H1 (cell line): ENCODE measurements at regions not wholly inside any gene's neighbourhood (a gene's known extent, or its start where the extent isn't known, plus 50 kb on each side); places are given as distances from the start of the nearest gene placed in this dataset.

Source experiments
- ASH2L ChIP-seq: fragments of 200-600, 300-600 bp; sonication (generic); IDR thresholded peaks from one replicate; pipeline ENCODE4 v1.7.1; 2017; ENCODE audit warnings: low read length
- CBX5 ChIP-seq: fragments of 300-800, 300-1000 bp; sonication (generic); IDR thresholded peaks from 2 replicates; pipeline ENCODE4 v1.7.1; 2016; ENCODE audit warnings: antibody characterized with exemption, low read length, low read depth
- CHD7 ChIP-seq: fragments of 300-600 bp; sonication (generic); IDR thresholded peaks from 2 replicates; pipeline ENCODE4 v1.7.1; 2012; ENCODE audit warnings: low read length, moderate library complexity, mild to moderate bottlenecking, inconsistent platforms; ENCODE audit not compliant: insufficient replicate concordance
- EP300 ChIP-seq, 2 experiments: IDR thresholded peaks; 1 replicate in 1 of 2; 2 replicates in 1 of 2; pipeline ENCODE4 v1.6.1; 2011 to 2012; ENCODE audit warnings: low read depth in 2 of 2, low read length in 2 of 2, mild to moderate bottlenecking in 2 of 2, borderline replicate concordance in 1 of 2, inconsistent platforms in 1 of 2, moderate library complexity in 1 of 2
- HDAC2 ChIP-seq, 2 experiments: fragments of 300-600 bp in 1 of 2; sonication (generic) in 1 of 2; IDR thresholded peaks; 2 replicates each; pipeline ENCODE4 v1.6.1; 2011 to 2012; ENCODE audit warnings: low read depth in 2 of 2, low read length in 2 of 2, mild to moderate bottlenecking in 2 of 2, moderate library complexity in 2 of 2, borderline replicate concordance in 1 of 2, inconsistent platforms in 1 of 2
- JUND ChIP-seq: IDR thresholded peaks from 2 replicates; pipeline ENCODE4 v1.6.1; 2011; ENCODE audit warnings: mild to moderate bottlenecking, improper control_type of control experiment, low read length
- POU5F1 ChIP-seq: IDR thresholded peaks from 2 replicates; pipeline ENCODE4 v1.6.1; 2011; ENCODE audit warnings: low read depth, mild to moderate bottlenecking, low read length, moderate library complexity
- RAD21 ChIP-seq, 2 experiments: IDR thresholded peaks in 1 of 2; conservative IDR thresholded peaks in 1 of 2; 2 replicates each; pipeline ENCODE4 v1.6.1; 2011; ENCODE audit warnings: low read depth in 2 of 2, low read length in 2 of 2, improper control_type of control experiment in 1 of 2, inconsistent platforms in 1 of 2, mild to moderate bottlenecking in 1 of 2, moderate library complexity in 1 of 2
- SIX5 ChIP-seq: IDR thresholded peaks from 2 replicates; pipeline ENCODE4 v1.6.1; 2011; ENCODE audit warnings: mild to moderate bottlenecking, low read depth, low read length
- SP4 ChIP-seq: IDR thresholded peaks from 2 replicates; pipeline ENCODE4 v1.6.1; 2012; ENCODE audit warnings: low read length, inconsistent platforms

GRCh38 chr14:76961631-76962302 is 66.7 kb downstream of the IRF2BPL start (continued):
- TF ChIP-seq CHD7, result no peak
- TF ChIP-seq HDAC2 (IDR thresholded peaks at IDR 0.05; ENCODE audit: borderline replicate concordance in 1 of 2, low read depth in 2 of 2, low read length in 2 of 2), result 0 out of 4 replicates have a peak, but pooled peaks of 1 of the 2 experiments have one; percentile 74
- no peak for TF ChIP-seq POU5F1
- peak; percentile 49 for TF ChIP-seq ASH2L
- TF ChIP-seq EP300 (IDR thresholded peaks at IDR 0.05; ENCODE audit: borderline replicate concordance in 1 of 2, low read depth in 2 of 2, low read length in 2 of 2), result peak in 1 of 2 experiments; percentile 50; a peak in 1 of 3 replicates
- TF ChIP-seq CBX5, result no peak
- TF ChIP-seq SP4, result peak; percentile 41; the same call in 1 of the 2 replicates
- peak; percentile 11 to 20; a peak in 3 of 4 replicates for TF ChIP-seq RAD21 (IDR thresholded peaks at IDR 0.05 in 1 of 2, conservative IDR thresholded peaks at IDR 0.05 in 1 of 2; ENCODE audit: low read depth in 2 of 2, low read length in 2 of 2)
- peak; percentile 75 for TF ChIP-seq JUND
- TF ChIP-seq SIX5, result no peak
